Stimulated activated CD4-positive, alpha-beta T cell treated with anti-CD3 and anti-CD28 coated beads, Interleukin-15, amount 100 ng/mL, for 24 hours (primary cell): ENCODE measurements at regions not wholly inside any gene's neighbourhood (a gene's known extent, or its start where the extent isn't known, plus 50 kb on each side); places are given as distances from the start of the nearest gene placed in this dataset.

Source experiments
- DNase-seq: peaks from one replicate; pipeline ENCODE4 v3.0.0-alpha.2; 2020

DNA sequence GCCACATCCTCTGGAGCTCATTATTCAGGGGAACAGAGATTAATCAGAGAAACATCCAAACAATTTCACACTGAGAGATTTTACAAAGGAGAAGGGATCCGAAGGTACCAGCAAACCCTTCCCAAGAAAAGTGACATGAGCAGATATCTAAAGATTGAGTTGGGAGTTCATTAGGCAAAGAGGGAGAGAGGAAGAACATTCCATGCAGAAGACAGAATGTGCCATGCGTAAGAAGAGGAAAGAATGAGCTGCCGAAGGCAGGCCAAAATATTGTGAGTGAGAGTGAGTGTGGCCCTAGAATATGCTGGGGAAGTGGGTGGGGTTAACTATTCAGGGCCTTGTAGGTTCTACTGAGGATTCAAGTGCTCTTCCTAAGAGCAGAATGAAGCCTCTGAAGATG is 50.0 kb upstream of the LYVE1 start:
- no peak for DNase-seq
